ENCODE measurements at regions not wholly inside any gene's neighbourhood (a gene's known extent, or its start where the extent isn't known, plus 50 kb on each side); places are given as distances from the start of the nearest gene placed in this dataset.

GRCh38 chr17:77604301-77604972 lies 354.1 kb upstream of the TNRC6C start:
- no peak for ATAC-seq (ENCODE audit: low read depth)
- no peak for TF ChIP-seq CTCF (IDR thresholded peaks at IDR 0.05)
- Mint-ChIP-seq H3K36me3 (ENCODE audit: low read depth) (no peaks in the 10 kb centered on the region), H3K27me3 (peaks cover 6% of the 10 kb centered on the region), H3K4me1 (peaks cover 4% of the 10 kb centered on the region), H3K9me3 (no peaks in the 10 kb centered on the region), H3K27ac (no peak overlapping the region), H3K4me3 (no peak overlapping the region)
- POLR2A ChIA-PET, result no interaction called here
- CTCF ChIA-PET, result no interaction called here
- DNase-seq, result no peak
- intact Hi-C loops (cut with micrococcal nuclease), result no loop called here

- Mint-ChIP-seq H3K36me3 (ENCODE audit: low read depth) (no peaks in the 10 kb centered on the region), H3K27me3 (peaks cover 6% of the 10 kb centered on the region), H3K4me1 (peaks cover 7% of the 10 kb centered on the region), H3K9me3 (no peaks in the 10 kb centered on the region), H3K4me3 (no peak overlapping the region), H3K27ac (no peak overlapping the region)
- intact Hi-C loops (cut with micrococcal nuclease), result no loop called here
- ATAC-seq (ENCODE audit: low read depth) (no peak), DNase-seq (no peak)
- POLR2A ChIA-PET, result interaction anchor here (0.5 kb wide), 1 partner anchor 853 kb away, joined by 9 read pairs; no protein-coding TSS in a partner anchor
- CTCF ChIA-PET, result no interaction called here
- no peak for TF ChIP-seq CTCF (IDR thresholded peaks at IDR 0.05)
Observed at GRCh38 chr17:77604973-77605313, 353.6 kb upstream of the TNRC6C start.

- intact Hi-C loops (cut with micrococcal nuclease), result no loop called here
- ChIA-PET POLR2A (no interaction called here), CTCF (no interaction called here)
- ATAC-seq (ENCODE audit: low read depth) (no peak), DNase-seq (no peak)
- Mint-ChIP-seq H3K4me1 (peaks cover 20% of the 10 kb centered on the region), H3K27ac (no peak overlapping the region), H3K9me3 (no peaks in the 10 kb centered on the region), H3K27me3 (peaks cover 3% of the 10 kb centered on the region), H3K4me3 (no peak overlapping the region), H3K36me3 (ENCODE audit: low read depth) (no peaks in the 10 kb centered on the region)
- TF ChIP-seq CTCF (IDR thresholded peaks at IDR 0.05), result no peak
Observed at GRCh38 chr17:77606146-77606864, 352.2 kb upstream of the TNRC6C start.

GRCh38 chr17:77606865-77607210 lies 351.7 kb upstream of the TNRC6C start:
- H3K4me3 Mint-ChIP-seq, result no peak overlapping the region
- intact Hi-C loops (cut with micrococcal nuclease), result no loop called here
- peaks cover 2% of the 10 kb centered on the region for H3K27me3 Mint-ChIP-seq
- ChIA-PET POLR2A (no interaction called here), CTCF (no interaction called here)
- H3K9me3 Mint-ChIP-seq, result no peaks in the 10 kb centered on the region
- no peak for ATAC-seq (ENCODE audit: low read depth)
- no peak for DNase-seq
- no peak overlapping the region for H3K27ac Mint-ChIP-seq
- no peak for TF ChIP-seq CTCF (IDR thresholded peaks at IDR 0.05)
- peaks cover 24% of the 10 kb centered on the region for H3K4me1 Mint-ChIP-seq
- H3K36me3 Mint-ChIP-seq (ENCODE audit: low read depth), result no peaks in the 10 kb centered on the region

GRCh38 chr17:77607606-77608005 lies 350.9 kb upstream of the TNRC6C start:
- DNase-seq (no peak), ATAC-seq (ENCODE audit: low read depth) (no peak)
- Mint-ChIP-seq H3K4me1 (peaks cover 24% of the 10 kb centered on the region), H3K27me3 (peaks cover under 1% of the 10 kb centered on the region), H3K4me3 (no peak overlapping the region), H3K36me3 (ENCODE audit: low read depth) (no peaks in the 10 kb centered on the region), H3K27ac (no peak overlapping the region), H3K9me3 (no peaks in the 10 kb centered on the region)
- POLR2A ChIA-PET, result no interaction called here
- TF ChIP-seq CTCF (IDR thresholded peaks at IDR 0.05), result no peak
- CTCF ChIA-PET, result interaction anchor here (1.3 kb wide), 1 partner anchor 407 kb away, joined by 4 read pairs; no protein-coding TSS in a partner anchor
- intact Hi-C loops (cut with micrococcal nuclease), result no loop called here

Measured in activated B cell treated with CpG ODN at 0.5 μM for 24 hours (primary cell).